ENCODE measurements at regions not wholly inside any gene's neighbourhood (a gene's known extent, or its start where the extent isn't known, plus 50 kb on each side); places are given as distances from the start of the nearest gene placed in this dataset.
A peak's percentile ranks its signal among the peaks of the same experiment; 100 is the strongest.

DNA sequence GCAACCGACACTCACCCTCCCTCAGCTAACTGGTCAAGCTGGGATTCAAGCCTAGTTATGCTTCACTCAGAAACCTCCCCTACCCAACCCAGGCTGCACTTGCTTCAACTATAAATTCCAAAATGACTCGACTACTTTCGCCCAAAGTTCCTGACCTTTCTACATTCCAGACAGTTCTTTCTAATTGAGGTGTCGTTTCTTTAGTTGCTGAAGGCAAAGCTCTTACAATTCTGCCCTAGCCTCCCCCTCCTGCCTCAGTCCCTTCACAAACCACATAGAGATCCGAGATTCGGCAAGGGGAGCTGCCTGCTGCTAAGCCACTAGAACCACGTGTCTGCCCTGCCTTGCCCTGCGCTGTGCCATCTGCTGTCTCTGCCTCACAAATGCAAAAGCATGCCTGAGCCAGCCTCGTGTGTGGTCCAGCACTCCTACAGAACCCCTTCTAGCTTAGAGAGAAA is 74.7 kb upstream of the SH3GL3 start:
- ATAC-seq (peak; percentile 67), DNase-seq (ENCODE audit: low spot score) (peak; percentile 28)
- TF ChIP-seq SOX15 (CRISPR knock-in tag; IDR thresholded peaks at IDR 0.05): no peak
- TF ChIP-seq ESRRA (CRISPR knock-in tag; IDR thresholded peaks at IDR 0.05; ENCODE audit: borderline replicate concordance): no peak
- TF ChIP-seq, protein P1, sequence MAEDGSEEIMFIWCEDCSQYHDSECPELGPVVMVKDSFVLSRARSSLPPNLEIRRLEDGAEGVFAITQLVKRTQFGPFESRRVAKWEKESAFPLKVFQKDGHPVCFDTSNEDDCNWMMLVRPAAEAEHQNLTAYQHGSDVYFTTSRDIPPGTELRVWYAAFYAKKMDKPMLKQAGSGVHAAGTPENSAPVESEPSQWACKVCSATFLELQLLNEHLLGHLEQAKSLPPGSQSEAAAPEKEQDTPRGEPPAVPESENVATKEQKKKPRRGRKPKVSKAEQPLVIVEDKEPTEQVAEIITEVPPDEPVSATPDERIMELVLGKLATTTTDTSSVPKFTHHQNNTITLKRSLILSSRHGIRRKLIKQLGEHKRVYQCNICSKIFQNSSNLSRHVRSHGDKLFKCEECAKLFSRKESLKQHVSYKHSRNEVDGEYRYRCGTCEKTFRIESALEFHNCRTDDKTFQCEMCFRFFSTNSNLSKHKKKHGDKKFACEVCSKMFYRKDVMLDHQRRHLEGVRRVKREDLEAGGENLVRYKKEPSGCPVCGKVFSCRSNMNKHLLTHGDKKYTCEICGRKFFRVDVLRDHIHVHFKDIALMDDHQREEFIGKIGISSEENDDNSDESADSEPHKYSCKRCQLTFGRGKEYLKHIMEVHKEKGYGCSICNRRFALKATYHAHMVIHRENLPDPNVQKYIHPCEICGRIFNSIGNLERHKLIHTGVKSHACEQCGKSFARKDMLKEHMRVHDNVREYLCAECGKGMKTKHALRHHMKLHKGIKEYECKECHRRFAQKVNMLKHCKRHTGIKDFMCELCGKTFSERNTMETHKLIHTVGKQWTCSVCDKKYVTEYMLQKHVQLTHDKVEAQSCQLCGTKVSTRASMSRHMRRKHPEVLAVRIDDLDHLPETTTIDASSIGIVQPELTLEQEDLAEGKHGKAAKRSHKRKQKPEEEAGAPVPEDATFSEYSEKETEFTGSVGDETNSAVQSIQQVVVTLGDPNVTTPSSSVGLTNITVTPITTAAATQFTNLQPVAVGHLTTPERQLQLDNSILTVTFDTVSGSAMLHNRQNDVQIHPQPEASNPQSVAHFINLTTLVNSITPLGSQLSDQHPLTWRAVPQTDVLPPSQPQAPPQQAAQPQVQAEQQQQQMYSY (CRISPR knock-in tag; IDR thresholded peaks at IDR 0.05): no peak
- TF ChIP-seq, protein P2, sequence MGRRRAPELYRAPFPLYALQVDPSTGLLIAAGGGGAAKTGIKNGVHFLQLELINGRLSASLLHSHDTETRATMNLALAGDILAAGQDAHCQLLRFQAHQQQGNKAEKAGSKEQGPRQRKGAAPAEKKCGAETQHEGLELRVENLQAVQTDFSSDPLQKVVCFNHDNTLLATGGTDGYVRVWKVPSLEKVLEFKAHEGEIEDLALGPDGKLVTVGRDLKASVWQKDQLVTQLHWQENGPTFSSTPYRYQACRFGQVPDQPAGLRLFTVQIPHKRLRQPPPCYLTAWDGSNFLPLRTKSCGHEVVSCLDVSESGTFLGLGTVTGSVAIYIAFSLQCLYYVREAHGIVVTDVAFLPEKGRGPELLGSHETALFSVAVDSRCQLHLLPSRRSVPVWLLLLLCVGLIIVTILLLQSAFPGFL (CRISPR knock-in tag; IDR thresholded peaks at IDR 0.05; ENCODE audit: borderline replicate concordance): no peak
- TF ChIP-seq, protein P3, sequence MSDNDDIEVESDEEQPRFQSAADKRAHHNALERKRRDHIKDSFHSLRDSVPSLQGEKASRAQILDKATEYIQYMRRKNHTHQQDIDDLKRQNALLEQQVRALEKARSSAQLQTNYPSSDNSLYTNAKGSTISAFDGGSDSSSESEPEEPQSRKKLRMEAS (CRISPR knock-in tag; IDR thresholded peaks at IDR 0.05): 0 out of 2 replicates have a peak, but pooled peaks have one; percentile 27
- POLR2A ChIA-PET: no interaction called here
- Mint-ChIP-seq H3K36me3 (no peaks in the 10 kb centered on the region), H3K9me3 (no peaks in the 10 kb centered on the region), H3K27ac (no peak overlapping the region), H3K4me3 (no peak overlapping the region), H3K27me3 (ENCODE audit: low read depth) (peaks cover 29% of the 10 kb centered on the region), H3K4me1 (peaks cover 9% of the 10 kb centered on the region)
- CTCF ChIA-PET: interaction anchor here (0.5 to 2.9 kb wide), 2 partner anchors 64 to 313 kb away, joined by 3 to 8 read pairs; no protein-coding TSS in a partner anchor

DNA sequence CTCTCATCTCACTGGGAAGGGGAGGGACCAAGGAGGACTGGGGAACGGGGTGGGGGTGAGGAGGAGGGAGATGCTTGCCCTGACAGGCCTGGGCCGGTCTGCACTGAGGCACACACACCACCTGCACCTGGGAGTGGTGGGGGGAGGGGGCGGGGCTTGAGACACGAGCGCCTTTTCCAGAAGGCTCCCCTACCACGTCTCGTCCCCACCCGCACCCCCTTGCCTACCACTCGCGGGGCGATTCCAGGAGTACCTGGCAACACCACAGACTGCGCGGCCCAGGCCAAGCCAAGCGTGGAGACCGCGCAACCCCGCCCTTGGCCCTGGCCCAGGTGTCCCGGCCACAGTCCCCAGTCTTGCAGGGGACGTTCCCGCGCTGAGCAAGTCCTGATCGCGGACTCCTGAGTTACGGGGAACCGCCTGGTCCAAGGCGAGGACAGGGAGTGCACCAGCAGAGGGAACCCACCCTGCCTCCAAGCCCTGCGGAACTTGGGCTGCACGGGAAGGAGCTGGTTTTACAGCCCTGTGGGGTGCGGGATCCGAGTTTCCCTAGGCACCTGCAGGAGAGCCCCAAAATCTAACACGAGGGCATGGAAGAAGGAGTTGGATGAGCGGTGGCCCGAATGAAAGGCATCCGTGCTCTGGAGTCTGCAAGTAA is 68.1 kb upstream of the SH3GL3 start:
- peaks cover 3% of the 10 kb centered on the region; the same call in 1 of the 2 replicates for H3K36me3 Mint-ChIP-seq
- peak; percentile 84 for ATAC-seq
- TF ChIP-seq NFYB (CRISPR knock-in tag; conservative IDR thresholded peaks at IDR 0.05; ENCODE audit: low read depth) (no peak), ZNF671 (CRISPR knock-in tag; IDR thresholded peaks at IDR 0.05) (no peak), ESRRA (CRISPR knock-in tag; IDR thresholded peaks at IDR 0.05; ENCODE audit: borderline replicate concordance) (no peak), JUN (CRISPR knock-in tag; IDR thresholded peaks at IDR 0.05) (no peak), RORB (CRISPR knock-in tag; IDR thresholded peaks at IDR 0.05) (no peak), SMAD4 (CRISPR knock-in tag; IDR thresholded peaks at IDR 0.05) (no peak), OVOL2 (CRISPR knock-in tag; IDR thresholded peaks at IDR 0.05; ENCODE audit: borderline replicate concordance) (no peak), NFATC4 (CRISPR knock-in tag; IDR thresholded peaks at IDR 0.05) (no peak), FOXK1 (CRISPR knock-in tag; IDR thresholded peaks at IDR 0.05) (no peak), GTF2I (CRISPR knock-in tag; conservative IDR thresholded peaks at IDR 0.05) (no peak)
- TF ChIP-seq, protein P4, sequence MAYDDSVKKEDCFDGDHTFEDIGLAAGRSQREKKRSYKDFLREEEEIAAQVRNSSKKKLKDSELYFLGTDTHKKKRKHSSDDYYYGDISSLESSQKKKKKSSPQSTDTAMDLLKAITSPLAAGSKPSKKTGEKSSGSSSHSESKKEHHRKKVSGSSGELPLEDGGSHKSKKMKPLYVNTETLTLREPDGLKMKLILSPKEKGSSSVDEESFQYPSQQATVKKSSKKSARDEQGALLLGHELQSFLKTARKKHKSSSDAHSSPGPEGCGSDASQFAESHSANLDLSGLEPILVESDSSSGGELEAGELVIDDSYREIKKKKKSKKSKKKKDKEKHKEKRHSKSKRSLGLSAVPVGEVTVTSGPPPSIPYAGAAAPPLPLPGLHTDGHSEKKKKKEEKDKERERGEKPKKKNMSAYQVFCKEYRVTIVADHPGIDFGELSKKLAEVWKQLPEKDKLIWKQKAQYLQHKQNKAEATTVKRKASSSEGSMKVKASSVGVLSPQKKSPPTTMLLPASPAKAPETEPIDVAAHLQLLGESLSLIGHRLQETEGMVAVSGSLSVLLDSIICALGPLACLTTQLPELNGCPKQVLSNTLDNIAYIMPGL (CRISPR knock-in tag; IDR thresholded peaks at IDR 0.05): no peak
- TF ChIP-seq, protein P5, sequence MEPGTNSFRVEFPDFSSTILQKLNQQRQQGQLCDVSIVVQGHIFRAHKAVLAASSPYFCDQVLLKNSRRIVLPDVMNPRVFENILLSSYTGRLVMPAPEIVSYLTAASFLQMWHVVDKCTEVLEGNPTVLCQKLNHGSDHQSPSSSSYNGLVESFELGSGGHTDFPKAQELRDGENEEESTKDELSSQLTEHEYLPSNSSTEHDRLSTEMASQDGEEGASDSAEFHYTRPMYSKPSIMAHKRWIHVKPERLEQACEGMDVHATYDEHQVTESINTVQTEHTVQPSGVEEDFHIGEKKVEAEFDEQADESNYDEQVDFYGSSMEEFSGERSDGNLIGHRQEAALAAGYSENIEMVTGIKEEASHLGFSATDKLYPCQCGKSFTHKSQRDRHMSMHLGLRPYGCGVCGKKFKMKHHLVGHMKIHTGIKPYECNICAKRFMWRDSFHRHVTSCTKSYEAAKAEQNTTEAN (CRISPR knock-in tag; IDR thresholded peaks at IDR 0.05): 0 out of 2 replicates have a peak, but pooled peaks have one; percentile 30
- TF ChIP-seq, protein P6, sequence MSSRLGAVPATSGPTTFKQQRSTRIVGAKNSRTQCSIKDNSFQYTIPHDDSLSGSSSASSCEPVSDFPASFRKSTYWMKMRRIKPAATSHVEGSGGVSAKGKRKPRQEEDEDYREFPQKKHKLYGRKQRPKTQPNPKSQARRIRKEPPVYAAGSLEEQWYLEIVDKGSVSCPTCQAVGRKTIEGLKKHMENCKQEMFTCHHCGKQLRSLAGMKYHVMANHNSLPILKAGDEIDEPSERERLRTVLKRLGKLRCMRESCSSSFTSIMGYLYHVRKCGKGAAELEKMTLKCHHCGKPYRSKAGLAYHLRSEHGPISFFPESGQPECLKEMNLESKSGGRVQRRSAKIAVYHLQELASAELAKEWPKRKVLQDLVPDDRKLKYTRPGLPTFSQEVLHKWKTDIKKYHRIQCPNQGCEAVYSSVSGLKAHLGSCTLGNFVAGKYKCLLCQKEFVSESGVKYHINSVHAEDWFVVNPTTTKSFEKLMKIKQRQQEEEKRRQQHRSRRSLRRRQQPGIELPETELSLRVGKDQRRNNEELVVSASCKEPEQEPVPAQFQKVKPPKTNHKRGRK (CRISPR knock-in tag; IDR thresholded peaks at IDR 0.05; ENCODE audit: borderline replicate concordance): no peak
- TF ChIP-seq, protein P7, sequence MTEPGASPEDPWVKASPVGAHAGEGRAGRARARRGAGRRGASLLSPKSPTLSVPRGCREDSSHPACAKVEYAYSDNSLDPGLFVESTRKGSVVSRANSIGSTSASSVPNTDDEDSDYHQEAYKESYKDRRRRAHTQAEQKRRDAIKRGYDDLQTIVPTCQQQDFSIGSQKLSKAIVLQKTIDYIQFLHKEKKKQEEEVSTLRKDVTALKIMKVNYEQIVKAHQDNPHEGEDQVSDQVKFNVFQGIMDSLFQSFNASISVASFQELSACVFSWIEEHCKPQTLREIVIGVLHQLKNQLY (CRISPR knock-in tag; IDR thresholded peaks at IDR 0.05): no peak
- TF ChIP-seq, protein P8, sequence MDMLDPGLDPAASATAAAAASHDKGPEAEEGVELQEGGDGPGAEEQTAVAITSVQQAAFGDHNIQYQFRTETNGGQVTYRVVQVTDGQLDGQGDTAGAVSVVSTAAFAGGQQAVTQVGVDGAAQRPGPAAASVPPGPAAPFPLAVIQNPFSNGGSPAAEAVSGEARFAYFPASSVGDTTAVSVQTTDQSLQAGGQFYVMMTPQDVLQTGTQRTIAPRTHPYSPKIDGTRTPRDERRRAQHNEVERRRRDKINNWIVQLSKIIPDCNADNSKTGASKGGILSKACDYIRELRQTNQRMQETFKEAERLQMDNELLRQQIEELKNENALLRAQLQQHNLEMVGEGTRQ (CRISPR knock-in tag; IDR thresholded peaks at IDR 0.05): no peak
- TF ChIP-seq, protein P3 (CRISPR knock-in tag; IDR thresholded peaks at IDR 0.05): peak; percentile 12; the same call in 1 of the 2 replicates
- TF ChIP-seq, protein P9, sequence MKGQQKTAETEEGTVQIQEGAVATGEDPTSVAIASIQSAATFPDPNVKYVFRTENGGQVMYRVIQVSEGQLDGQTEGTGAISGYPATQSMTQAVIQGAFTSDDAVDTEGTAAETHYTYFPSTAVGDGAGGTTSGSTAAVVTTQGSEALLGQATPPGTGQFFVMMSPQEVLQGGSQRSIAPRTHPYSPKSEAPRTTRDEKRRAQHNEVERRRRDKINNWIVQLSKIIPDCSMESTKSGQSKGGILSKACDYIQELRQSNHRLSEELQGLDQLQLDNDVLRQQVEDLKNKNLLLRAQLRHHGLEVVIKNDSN (CRISPR knock-in tag; IDR thresholded peaks at IDR 0.05): no peak

More for the DNA sequence above, 68.1 kb upstream of the SH3GL3 start:
- H3K27ac Mint-ChIP-seq: no peak overlapping the region
- peak overlapping the region; percentile 62 for H3K4me3 Mint-ChIP-seq
- DNase-seq (ENCODE audit: low spot score): peak; percentile 57
- POLR2A ChIA-PET: no interaction called here
- peaks cover 40% of the 10 kb centered on the region for H3K27me3 Mint-ChIP-seq (ENCODE audit: low read depth)
- no peaks in the 10 kb centered on the region for H3K9me3 Mint-ChIP-seq
- CTCF ChIA-PET: interaction anchor here (0.8 to 1.0 kb wide), 3 partner anchors 12 to 131 kb away, joined by 3 to 4 read pairs (median 4); no protein-coding TSS in a partner anchor
- H3K4me1 Mint-ChIP-seq: peaks cover 28% of the 10 kb centered on the region

Measured in WTC11 (cell line).